SKM-1 (cell line): ENCODE measurements at regions not wholly inside any gene's neighbourhood (a gene's known extent, or its start where the extent isn't known, plus 50 kb on each side); places are given as distances from the start of the nearest gene placed in this dataset.

ENCODE experiments used
- DNase-seq: peaks from one replicate; lab custom pipeline; 2025; ENCODE audit not compliant: unreplicated experiment; lab: John Stamatoyannopoulos, UW

DNA sequence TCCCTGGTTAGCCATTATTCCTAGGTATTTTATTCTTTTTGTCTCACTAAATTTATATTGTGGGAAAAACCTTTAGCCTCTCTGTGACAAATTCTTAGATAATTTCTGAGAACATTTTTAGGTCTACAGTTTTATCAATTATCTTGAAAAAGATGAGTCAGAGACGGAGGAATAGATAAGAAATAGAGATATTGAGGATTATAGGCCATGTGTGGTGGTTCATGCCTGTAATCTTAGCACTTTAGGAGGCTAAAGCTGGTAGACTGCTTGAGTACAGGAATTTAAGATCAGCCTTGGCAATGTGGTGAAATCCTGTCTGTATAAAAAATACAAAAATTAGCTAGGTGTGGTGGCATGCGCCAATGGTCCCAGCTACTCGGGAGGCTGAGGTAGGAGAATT, 960.2 kb downstream of the SQOR start:
- DNase-seq, result no peak

DNA sequence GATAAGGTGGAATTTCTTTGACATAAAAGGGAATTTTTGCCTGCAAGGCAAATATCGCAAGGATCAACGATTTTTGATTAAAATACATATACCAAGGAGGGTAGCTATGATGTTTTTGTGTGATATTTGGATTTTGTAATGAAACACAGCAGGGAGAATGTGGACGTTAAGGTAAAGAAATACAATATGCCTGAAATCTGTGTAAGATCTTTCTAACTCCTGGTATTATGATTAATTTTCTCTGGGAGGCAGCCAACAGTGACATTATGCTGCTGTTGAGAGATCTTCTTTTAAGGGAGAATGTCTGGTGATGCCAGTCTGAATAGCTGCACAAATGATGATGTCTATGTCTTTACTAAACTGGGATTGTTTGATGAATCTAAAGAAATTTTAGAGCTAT, 972.2 kb downstream of the SQOR start:
- DNase-seq, result no peak

DNA sequence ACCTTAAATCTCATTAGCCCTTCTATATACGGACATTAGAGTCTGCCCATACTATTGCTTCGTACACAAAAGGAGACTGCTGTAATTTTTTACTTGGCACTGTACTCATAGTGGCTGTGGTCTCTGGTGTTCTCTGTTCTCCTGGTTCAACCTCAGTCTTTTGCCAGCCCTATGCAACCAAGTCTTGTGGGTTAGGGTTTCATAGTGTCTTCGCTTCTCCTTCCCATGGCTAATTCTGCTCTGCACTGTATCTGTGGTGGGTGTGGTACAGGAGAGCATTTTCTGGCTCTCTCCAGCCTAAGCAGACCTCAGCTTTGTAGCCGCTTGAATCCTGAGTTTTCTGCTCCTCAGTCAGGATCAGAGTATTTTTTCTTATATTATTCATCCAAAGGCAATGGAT, 981.2 kb downstream of the SQOR start:
- DNase-seq, result no peak

DNA sequence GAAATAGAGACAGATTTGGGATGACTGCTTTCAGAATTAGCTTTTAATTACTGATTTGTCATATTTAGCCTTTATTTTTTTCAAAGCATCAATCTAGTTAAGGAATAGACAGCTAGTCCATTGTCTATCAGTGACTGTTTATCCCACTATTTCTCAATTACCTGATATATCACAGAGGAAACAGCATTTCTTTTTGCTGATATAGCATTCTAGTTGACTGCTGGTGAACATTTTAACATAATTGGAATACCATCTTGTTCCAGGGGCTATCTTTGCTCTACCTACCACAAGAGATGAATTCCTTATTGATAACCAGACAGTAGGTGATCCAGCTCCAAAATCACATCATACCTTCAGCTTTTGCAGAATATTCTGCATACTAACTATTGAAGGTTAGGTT, 982.7 kb downstream of the SQOR start:
- DNase-seq, result no peak

DNA sequence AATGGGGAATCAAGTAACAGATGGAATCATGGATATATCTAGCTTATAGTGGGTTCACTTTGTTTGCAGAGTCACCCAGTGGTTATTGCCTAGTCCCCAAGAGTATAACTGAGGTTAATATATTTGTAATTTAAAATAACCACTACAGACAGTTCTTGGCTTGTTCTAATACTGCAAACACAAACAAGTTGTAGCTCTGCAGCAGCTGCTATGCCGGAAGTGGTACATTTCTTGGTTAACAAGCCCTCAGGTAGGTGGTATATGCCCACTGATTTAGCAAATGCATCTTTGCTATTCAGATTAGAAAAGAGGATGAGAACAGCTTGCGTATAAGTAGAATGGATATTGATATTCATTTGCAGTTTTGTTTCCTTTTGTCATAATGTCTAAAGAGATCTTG, 984.2 kb downstream of the SQOR start:
- DNase-seq, result no peak

DNA sequence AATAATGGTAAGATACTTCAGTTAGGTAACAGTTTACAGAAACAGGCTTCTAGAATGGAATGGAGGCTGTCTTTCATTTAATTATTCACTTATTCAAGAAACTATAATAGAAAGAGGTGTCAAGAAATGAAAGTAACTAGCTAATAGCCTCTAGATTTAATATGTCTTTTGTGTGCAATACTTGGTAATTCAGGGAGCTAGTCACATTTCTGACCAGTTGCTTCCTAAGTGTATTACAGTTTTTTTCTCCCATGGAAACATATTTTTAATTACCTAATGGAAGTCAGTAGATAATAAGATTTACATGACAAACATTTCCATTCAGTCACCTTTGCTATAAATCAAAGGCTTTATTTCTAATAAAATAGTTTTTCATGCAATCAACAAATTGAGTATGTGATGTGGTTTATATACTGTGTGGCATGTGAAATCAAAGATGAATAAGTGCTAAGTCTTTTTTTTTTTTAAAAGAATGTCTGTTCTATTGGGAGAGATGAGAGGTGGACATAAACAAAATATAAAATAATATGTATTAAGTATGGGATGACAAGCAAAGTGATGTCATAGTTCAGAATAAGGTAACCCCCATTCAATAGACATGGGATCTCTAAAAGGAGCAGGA, 985.7 kb downstream of the SQOR start:
- DNase-seq, result no peak

DNA sequence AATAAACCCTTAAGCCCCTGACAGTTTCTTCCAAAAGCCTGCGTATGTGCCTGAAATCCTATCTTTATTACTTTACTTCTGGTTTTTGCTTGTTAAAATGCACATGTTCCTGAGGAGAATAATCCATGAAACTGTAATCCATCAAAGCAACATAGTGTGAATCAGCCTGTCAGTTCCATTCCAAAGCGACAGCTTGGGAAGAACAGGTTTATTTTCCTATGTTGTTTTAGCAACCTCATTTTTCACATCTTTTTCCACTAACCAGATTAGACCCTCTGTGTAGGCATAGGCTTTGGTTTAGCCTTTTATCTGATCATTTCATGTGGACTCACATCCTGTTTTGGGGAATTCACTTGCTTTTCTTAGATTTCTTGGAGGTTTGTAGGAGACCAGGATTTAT, 988.0 kb downstream of the SQOR start:
- no peak for DNase-seq

DNA sequence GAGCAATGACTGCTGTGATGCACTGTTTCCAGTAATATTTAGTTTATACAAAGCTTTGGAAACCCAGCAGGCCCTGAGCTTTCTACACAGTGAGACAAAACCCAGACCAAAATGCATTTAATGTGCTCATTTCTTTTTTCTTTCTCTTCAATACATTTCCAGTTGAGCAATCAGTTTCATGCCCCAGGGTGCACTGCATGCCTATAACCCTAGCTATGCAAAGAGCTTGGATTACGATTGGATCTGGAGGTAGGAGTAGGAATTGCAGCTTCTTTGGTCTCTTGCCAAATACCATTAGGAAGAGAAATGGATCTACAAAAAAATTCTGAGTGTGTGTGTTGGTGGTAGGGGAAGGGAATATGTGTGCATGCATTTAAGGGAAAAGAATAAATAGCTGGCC, 1001.4 kb downstream of the SQOR start:
- DNase-seq, result no peak

DNA sequence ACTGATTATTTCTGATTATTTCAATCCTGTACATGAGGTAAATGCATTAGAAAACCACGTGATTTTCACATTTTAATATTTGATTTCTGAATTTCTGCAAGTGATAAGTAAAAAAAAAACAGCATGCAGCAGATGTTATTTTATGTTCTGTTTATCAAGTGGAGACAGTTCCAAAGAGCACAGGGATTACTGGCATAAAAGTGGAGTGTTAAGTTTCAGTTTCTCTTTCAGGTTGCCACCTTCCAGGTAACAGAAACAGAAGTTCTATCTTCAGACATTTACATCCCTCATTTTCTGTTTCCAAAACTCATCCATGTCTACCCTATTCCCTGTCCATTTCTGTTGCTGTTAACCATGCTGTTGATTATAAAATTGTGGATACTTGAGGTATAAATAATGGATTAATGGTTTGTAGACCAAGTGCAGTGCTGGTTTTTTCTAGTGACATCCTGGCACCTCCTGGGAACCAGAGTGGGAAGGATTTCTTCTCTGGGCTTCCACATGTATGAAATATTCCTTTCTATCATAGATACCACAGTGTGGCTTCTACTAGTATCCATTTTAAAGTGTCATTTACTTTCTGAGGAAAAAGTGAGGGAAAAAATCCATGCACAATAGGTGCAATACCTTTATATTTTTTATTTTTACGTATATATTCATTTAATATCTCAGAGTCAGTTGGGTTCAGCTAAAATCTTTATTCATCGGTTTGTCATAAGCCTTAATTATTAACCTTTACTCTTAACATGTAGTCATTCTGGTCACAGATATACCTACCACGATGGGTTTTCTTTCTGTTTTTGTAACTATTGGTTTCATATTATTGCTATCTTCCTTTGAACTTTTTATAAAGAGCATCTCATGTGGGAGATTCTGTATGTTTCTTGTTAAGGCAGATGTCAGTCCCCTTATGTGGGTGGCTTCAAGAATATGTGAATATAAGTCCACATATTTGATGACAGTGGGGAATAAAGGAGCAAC, 1010.0 kb downstream of the SQOR start:
- no peak for DNase-seq

DNA sequence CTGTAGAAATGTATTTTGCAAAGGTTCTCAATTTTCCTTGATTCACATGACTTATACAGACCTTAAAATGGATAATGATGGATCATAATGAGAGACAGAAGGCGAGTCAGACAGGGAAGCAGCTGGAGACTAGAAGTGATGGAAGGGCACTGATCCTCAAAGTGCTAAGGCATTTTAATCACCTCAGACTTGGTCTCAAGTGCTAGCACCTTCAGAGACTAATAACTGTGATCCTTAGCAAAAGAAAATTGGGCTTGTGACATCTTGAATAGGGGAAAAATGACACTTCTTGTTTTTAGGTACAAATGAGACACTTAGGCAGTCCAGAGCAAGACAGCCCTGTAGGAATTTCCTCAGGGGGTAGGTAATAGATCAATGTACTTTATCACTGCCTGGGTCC, 1011.7 kb downstream of the SQOR start:
- DNase-seq, result no peak

DNA sequence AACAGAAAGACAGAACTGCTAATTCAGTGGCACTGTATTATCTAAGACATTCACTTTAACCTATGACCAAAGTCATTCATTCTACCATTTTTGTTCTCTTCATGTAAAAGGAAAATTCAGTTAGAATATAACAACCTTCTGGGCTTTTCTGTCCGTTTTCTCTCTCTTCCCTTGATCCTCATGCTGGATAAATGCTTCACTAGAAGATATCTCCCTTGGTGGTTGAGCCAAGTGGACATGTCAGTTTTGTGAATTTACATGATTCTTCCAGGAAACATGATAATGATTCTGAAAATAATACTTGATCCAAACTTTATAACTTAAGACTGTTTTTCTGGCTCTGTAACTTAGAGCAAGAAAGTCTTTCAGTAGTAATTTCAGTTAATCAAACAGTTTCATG, 1012.2 kb downstream of the SQOR start:
- no peak for DNase-seq

DNA sequence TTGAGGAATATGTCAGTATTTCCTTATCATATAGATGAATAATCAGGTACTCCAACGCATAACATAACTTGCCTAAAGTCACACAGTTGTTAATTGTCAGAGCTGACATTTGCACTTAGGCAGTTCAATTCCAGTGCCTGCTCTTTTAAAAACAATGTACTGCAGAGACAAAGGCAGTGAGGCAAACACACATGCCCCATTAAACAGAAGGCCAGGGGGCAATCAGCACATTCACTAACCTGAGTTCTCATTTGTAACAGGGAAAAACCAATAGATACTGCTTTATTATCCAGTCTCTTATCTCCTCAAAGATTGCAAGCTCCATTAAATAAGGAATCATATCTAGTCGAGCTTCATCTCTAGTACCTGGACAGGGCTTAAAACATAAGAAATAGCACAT, 1017.4 kb downstream of the SQOR start:
- no peak for DNase-seq

DNA sequence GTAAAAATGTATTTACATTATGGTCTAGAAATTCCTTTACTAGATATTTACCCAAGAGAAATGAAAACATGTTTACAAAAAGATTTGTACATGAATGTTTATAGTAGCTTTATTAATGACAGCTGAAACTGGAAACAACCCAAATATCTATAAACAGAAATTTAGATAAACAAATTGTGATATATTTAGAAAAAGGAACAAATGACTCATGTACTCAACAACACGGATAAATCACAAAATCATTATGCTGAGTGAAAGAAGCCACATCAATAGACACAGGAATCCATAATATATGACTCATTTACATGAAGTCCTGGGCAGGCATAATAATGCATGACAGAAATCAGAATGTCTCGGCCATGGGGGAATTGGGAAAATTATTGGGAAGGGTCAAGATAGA, 1020.2 kb downstream of the SQOR start:
- DNase-seq, result no peak

DNA sequence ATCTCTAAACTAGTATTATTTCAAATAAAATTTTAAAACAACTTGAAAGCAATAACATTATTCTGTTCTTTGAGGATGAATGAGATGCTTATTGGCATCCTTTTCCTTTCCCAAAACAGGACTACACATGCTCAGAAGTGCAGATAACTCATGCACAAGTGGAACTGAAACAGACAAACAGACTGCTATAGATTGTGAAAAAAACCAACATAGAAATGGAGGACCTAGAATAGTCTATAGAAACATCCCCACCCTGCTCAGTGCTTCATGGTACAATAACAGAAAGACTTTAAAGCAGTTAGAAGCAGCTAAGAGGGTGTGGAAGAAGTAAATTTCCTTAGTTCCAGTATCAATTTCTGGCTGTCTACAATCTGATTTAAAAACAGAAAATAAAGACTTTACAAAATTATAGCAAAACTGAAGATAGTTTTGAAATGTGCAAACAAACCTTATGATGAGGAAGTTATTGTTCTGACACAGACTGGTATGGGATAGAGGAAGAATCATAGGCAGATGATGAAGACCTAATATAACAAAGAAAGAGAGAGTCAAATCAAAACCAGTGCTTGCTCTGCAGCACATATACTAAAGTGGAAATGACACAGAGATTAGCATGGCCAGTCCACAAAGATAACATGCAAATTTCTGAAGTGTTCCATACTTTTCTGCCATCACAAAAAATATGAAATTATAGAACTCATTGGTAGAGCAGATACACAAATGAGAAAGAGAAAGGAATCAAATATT, 1025.4 kb downstream of the SQOR start:
- DNase-seq, result no peak

DNA sequence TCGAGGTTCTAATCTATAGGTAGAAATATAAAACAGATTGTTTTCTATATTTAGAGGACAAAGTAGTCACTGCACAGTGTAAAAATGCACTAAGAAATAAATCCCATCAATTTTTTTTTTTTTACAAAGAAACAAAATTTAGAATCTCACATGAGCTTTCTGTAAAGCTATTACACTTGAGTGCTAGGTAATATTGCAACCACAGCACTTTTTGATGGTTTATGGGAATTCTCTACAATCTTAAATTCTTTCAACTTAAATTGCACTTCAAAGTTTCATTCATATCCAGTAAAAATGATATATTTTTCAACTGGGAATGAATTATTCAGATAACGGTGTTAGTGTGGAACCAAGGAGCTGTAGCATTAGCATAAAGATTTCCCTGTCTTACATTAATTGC, 1035.4 kb downstream of the SQOR start:
- no peak for DNase-seq

DNA sequence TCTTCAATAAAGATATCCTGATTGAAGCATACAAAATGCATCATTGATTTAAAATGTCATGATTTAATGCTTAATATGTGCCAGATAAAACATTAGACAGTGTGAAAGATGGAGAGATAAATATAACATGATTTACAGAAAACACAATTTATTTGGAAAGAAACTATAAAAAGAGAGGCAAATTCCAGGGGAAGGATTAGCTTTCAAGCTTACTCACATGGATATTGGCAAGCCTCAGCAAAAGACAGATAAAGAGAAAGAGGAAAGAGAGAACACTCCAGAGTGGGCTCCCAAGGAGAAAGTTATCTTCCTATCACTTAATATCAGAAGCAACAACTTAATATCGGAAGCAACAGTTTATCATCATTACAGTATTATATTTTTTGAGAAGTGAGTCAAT, 1036.5 kb downstream of the SQOR start:
- no peak for DNase-seq

DNA sequence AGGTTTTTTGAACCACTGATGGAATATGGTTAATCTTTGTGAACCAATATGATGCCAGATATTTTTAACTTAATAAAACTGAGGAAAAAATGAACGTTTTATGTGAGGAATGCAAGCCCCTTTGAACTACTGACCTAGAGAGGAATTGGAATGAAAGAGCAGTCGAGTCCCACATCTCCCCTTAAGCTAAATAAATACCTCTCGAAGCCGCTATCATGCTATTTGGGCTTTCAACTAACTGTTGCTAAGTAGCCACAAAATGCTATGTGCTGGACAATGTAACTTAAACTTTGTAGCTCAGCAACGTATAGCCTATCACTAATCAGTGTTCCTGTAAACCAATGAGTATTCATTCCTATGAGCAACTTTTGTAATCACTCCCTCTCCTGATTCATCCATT, 1037.2 kb downstream of the SQOR start:
- no peak for DNase-seq

DNA sequence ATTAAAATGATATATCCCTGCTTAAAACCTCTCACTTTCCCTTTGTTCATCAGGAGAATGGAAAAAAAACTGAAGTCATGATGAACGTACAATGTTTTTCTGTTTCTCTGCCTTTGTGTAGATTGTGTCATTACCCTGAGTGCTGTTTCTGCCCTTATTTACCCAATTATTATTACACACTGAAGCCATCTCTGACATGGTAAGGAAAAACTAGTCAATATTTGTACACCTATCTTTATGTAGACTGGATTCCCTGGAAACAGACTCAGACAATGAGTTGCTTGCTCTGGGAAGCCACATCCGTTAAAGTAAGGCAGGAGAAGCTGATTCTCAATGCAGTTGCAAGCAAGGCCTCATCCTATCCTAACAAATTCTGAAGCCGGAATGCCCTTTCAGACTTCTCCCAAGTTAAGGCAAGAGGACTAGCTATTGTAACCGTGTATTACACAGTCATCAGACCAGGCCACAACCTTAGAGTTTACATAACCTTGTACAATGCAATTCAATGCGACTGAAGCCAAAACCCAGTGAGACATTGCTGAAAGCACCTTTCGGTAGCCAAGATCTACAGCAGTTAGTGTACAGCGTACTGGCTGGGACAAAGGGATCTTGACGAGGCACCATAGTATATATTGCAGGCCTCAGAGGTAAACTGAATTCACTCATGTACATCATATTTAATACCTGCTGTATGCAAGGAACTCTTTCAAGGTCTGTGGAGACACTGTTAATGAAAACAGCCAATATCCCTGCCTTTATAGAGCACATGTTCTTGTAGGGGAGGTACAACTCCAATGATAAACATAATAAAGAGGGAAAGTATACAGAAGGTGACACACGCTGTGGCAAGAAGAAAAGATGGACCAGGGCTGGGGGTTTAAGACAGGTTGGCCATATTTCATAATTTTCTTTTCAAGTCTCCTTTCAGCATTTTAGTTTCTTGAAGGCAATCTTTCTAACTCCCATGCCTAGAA, 1040.8 kb upstream of the SEMA6D start:
- no peak for DNase-seq

DNA sequence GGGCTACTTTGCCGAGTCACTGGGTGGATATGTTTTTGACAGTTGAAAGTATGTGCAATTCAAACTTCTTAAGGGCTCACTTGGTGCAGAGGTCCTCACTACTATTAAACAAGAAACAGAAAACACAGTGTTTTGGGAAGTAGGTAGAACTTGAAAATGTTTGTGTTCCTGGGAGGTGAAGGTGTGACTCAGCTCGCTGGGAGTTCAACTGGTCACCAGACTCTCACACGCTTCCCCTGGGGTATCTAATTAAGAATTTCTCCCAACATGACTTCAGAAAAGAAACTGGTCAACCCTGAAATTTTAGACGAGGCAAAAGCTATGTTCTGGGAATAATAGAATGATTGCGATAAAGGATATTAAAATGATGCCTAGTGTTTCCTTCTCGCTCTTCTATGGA, 1039.8 kb upstream of the SEMA6D start:
- no peak for DNase-seq

DNA sequence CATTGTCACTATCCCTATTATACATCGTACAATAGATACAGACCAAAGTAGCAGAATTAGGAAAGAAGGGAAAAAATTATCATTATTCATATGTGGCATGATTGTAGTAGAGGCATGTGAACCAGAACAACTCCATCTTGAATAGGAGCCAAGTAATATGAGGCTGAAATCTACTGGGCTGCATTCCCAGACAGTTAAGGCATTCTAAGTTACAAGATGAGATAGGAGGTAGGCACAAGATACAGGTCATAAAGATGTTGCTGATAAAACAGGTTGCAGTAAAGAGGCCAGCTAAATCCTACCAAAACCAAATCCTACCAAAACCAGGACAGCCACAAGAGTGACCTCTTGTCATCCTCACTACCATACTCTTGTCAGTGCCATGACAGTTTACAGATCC, 1035.4 kb upstream of the SEMA6D start:
- no peak for DNase-seq
